ENCODE measurements at regions not wholly inside any gene's neighbourhood (a gene's known extent, or its start where the extent isn't known, plus 50 kb on each side); places are given as distances from the start of the nearest gene placed in this dataset.

GRCh38 chr2:111654829-111655228 is 229.2 kb downstream of the ANAPC1 start:
- H3K27me3 ChIP-seq, result no peaks in the 10 kb centered on the region
- no peak overlapping the region for H3K4me3 ChIP-seq (replicated peaks in 1 of 3)
- no peak overlapping the region for H3K27ac ChIP-seq
- TF ChIP-seq, protein P1, sequence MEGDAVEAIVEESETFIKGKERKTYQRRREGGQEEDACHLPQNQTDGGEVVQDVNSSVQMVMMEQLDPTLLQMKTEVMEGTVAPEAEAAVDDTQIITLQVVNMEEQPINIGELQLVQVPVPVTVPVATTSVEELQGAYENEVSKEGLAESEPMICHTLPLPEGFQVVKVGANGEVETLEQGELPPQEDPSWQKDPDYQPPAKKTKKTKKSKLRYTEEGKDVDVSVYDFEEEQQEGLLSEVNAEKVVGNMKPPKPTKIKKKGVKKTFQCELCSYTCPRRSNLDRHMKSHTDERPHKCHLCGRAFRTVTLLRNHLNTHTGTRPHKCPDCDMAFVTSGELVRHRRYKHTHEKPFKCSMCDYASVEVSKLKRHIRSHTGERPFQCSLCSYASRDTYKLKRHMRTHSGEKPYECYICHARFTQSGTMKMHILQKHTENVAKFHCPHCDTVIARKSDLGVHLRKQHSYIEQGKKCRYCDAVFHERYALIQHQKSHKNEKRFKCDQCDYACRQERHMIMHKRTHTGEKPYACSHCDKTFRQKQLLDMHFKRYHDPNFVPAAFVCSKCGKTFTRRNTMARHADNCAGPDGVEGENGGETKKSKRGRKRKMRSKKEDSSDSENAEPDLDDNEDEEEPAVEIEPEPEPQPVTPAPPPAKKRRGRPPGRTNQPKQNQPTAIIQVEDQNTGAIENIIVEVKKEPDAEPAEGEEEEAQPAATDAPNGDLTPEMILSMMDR (IDR thresholded peaks at IDR 0.05), result no peak
- TF ChIP-seq POLR2A (IDR thresholded peaks at IDR 0.05), result no peak
- DNase-seq, result no peak
- H3K4me1 ChIP-seq, result peaks cover 8 to 16% of the 10 kb centered on the region in 2 donors
- H3K9me3 ChIP-seq, result no peaks in the 10 kb centered on the region
- WGBS, 2 donors, result 92 to 100% methylated on average over 5 of the region's 5 CpGs
- H3K36me3 ChIP-seq, result no peaks in the 10 kb centered on the region
- intact Hi-C loops (cut with DNase I), result no loop called here

- H3K9me3 ChIP-seq, result no peaks in the 10 kb centered on the region
- H3K36me3 ChIP-seq, result no peaks in the 10 kb centered on the region
- no peaks in the 10 kb centered on the region for H3K27me3 ChIP-seq
- no peak for DNase-seq
- H3K4me1 ChIP-seq, result peaks cover 13 to 26% of the 10 kb centered on the region in 2 donors
- TF ChIP-seq, protein P1 (IDR thresholded peaks at IDR 0.05), result no peak
- no peak for TF ChIP-seq POLR2A (IDR thresholded peaks at IDR 0.05)
- H3K4me3 ChIP-seq (replicated peaks in 1 of 3), result no peak overlapping the region
- no peak overlapping the region for H3K27ac ChIP-seq
- 88 to 92% methylated on average over 9 of the region's 9 CpGs for WGBS, 2 donors
- intact Hi-C loops (cut with DNase I), result no loop called here
Measured at GRCh38 chr2:111656436-111656835, 227.6 kb downstream of the ANAPC1 start.

GRCh38 chr2:111656894-111657293 is 227.1 kb downstream of the ANAPC1 start:
- Histone ChIP-seq H3K27ac (no peak overlapping the region), H3K27me3 (no peaks in the 10 kb centered on the region), H3K36me3 (no peaks in the 10 kb centered on the region), H3K4me1 (peaks cover 13 to 29% of the 10 kb centered on the region in 2 donors), H3K9me3 (no peaks in the 10 kb centered on the region), H3K4me3 (replicated peaks in 1 of 3) (no peak overlapping the region)
- TF ChIP-seq, protein P1 (IDR thresholded peaks at IDR 0.05), result no peak
- TF ChIP-seq POLR2A (IDR thresholded peaks at IDR 0.05), result no peak
- 92 to 93% methylated on average over 11 of the region's 11 CpGs for WGBS, 2 donors
- intact Hi-C loops (cut with DNase I), result no loop called here
- DNase-seq, result no peak

DNA sequence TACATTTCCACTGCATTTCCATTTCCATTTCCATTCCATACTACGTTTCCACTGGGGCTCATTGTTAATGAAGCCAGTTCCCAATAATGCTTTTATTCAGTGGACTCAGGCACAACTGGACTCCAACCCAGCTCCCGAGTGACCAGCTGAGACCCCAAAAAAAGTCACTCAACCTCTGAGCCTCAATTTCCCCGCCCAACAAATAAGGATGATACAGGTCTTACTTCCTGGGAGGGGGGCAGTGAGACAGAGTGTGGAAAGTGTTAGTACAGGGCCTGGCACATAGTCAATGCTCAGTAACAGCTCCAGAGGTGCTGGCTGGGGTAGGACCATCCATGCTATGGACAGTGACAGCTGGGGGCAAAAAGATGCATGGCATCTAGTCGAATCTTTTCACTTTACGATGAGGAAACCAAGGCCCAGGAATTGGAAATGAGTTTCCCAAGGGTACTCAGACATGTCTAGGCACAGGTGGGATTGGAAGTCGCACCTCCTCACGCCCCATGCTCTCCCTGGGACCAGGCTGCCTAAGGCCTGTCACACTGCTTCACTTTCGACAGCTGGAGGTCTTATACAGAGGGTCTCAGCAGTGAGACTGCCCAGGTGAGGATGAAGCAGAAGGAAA is 226.5 kb downstream of the ANAPC1 start:
- H3K4me1 ChIP-seq, result peaks cover 13 to 32% of the 10 kb centered on the region in 2 donors
- H3K4me3 ChIP-seq (replicated peaks in 1 of 3), result no peak overlapping the region
- H3K27me3 ChIP-seq, result no peaks in the 10 kb centered on the region
- no peaks in the 10 kb centered on the region for H3K36me3 ChIP-seq
- no peaks in the 10 kb centered on the region for H3K9me3 ChIP-seq
- no peak for DNase-seq
- peak overlapping the region in 1 of 3 donors; percentile 99 for H3K27ac ChIP-seq
- WGBS, 2 donors, result 96 to 97% methylated on average over 7 to 8 of the region's 8 CpGs
- TF ChIP-seq POLR2A (IDR thresholded peaks at IDR 0.05), result no peak
- TF ChIP-seq, protein P1 (IDR thresholded peaks at IDR 0.05), result no peak
- intact Hi-C loops (cut with DNase I), result no loop called here

Data from thyroid gland (tissue), 4 donors.